ENCODE measurements at regions not wholly inside any gene's neighbourhood (a gene's known extent, or its start where the extent isn't known, plus 50 kb on each side); places are given as distances from the start of the nearest gene placed in this dataset.

GRCh38 chr9:97753975-97754374 lies 56.8 kb upstream of the XPA start:
- TF ChIP-seq CTCF (conservative IDR thresholded peaks at IDR 0.05; ENCODE audit: control insufficient read depth, insufficient read depth, low read depth, low read length): no peak
- no peak for DNase-seq (ENCODE audit: low read depth)

GRCh38 chr9:97755618-97756267 lies 58.6 kb upstream of the XPA start:
- no peak for DNase-seq (ENCODE audit: low read depth)
- H3K4me3 ChIP-seq (ENCODE audit: control insufficient read depth, low read depth, low read length): no peak overlapping the region
- no peak for TF ChIP-seq CTCF (conservative IDR thresholded peaks at IDR 0.05; ENCODE audit: control insufficient read depth, insufficient read depth, low read depth, low read length)

More at GRCh38 chr9:97753975-97754374, 56.8 kb upstream of the XPA start:
- no peak overlapping the region for H3K4me3 ChIP-seq (ENCODE audit: control insufficient read depth, low read depth, low read length)

GRCh38 chr9:97756991-97757390 lies 59.9 kb upstream of the XPA start:
- H3K4me3 ChIP-seq (ENCODE audit: control insufficient read depth, low read depth, low read length): no peak overlapping the region
- DNase-seq (ENCODE audit: low read depth): no peak
- no peak for TF ChIP-seq CTCF (conservative IDR thresholded peaks at IDR 0.05; ENCODE audit: control insufficient read depth, insufficient read depth, low read depth, low read length)

GRCh38 chr9:97758334-97758916 lies 61.3 kb upstream of the XPA start:
- H3K4me3 ChIP-seq (ENCODE audit: control insufficient read depth, low read depth, low read length): no peak overlapping the region
- TF ChIP-seq CTCF (conservative IDR thresholded peaks at IDR 0.05; ENCODE audit: control insufficient read depth, insufficient read depth, low read depth, low read length): no peak
- DNase-seq (ENCODE audit: low read depth): no peak

GRCh38 chr9:97759581-97760288 lies 62.6 kb upstream of the XPA start:
- DNase-seq (ENCODE audit: low read depth): no peak
- TF ChIP-seq CTCF (conservative IDR thresholded peaks at IDR 0.05; ENCODE audit: control insufficient read depth, insufficient read depth, low read depth, low read length): no peak
- H3K4me3 ChIP-seq (ENCODE audit: control insufficient read depth, low read depth, low read length): no peak overlapping the region

- H3K4me3 ChIP-seq (ENCODE audit: control insufficient read depth, low read depth, low read length): no peak overlapping the region
- no peak for DNase-seq (ENCODE audit: low read depth)
- TF ChIP-seq CTCF (conservative IDR thresholded peaks at IDR 0.05; ENCODE audit: control insufficient read depth, insufficient read depth, low read depth, low read length): no peak
Measured at GRCh38 chr9:97761056-97761598, 64.0 kb upstream of the XPA start.

Data from fibroblast of mammary gland (primary cell).